ENCODE measurements at regions not wholly inside any gene's neighbourhood (a gene's known extent, or its start where the extent isn't known, plus 50 kb on each side); places are given as distances from the start of the nearest gene placed in this dataset.

DNA sequence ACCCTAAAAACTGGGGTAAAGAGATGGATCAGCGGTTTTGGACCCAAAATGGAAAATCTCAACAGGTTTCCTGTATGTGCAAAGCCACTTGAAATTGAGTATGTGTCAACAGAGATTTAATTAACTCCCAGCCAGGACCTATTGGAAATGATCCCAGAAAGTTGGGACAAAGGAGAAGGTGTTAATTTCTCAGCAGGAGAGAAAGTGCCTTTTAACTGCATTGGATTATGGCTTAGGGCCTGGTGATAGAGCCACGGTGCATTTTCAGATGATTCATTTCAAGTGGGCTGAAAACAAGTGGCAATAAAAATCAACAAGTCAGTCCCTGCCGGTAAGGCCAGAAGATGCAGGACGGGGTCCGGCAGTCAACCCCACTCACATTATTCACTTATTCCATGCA, 80.2 kb upstream of the BCL11A start:
- Histone ChIP-seq H3K4me3 (ENCODE audit: low read length) (no peak overlapping the region), H3K79me2 (ENCODE audit: low read length) (no peaks in the 10 kb centered on the region), H3K4me2 (ENCODE audit: low read depth, low read length) (no peak overlapping the region), H3K4me1 (ENCODE audit: low read length) (no peaks in the 10 kb centered on the region), H3K36me3 (replicated peaks; ENCODE audit: insufficient read depth, low read length) (no peaks in the 10 kb centered on the region), H2AFZ (ENCODE audit: low read length) (no peak overlapping the region), H3K9me3 (replicated peaks; ENCODE audit: insufficient read depth, low read length) (no peaks in the 10 kb centered on the region), H3K27me3 (replicated peaks; ENCODE audit: insufficient read depth, low read length) (no peaks in the 10 kb centered on the region), H3K27ac (ENCODE audit: low read length) (no peak overlapping the region), H3F3A (ENCODE audit: insufficient read depth, low read length) (no peaks in the 10 kb centered on the region), H3K9ac (ENCODE audit: low read length) (no peak overlapping the region), H4K20me1 (ENCODE audit: insufficient read depth, low read length) (no peaks in the 10 kb centered on the region), H3K9me2 (replicated peaks; ENCODE audit: insufficient read depth, low read length) (no peaks in the 10 kb centered on the region)
- no peak for TF ChIP-seq EZH2 (optimal IDR thresholded peaks at IDR 0.05; ENCODE audit: low read depth, low read length)
- TF ChIP-seq, protein P1, sequence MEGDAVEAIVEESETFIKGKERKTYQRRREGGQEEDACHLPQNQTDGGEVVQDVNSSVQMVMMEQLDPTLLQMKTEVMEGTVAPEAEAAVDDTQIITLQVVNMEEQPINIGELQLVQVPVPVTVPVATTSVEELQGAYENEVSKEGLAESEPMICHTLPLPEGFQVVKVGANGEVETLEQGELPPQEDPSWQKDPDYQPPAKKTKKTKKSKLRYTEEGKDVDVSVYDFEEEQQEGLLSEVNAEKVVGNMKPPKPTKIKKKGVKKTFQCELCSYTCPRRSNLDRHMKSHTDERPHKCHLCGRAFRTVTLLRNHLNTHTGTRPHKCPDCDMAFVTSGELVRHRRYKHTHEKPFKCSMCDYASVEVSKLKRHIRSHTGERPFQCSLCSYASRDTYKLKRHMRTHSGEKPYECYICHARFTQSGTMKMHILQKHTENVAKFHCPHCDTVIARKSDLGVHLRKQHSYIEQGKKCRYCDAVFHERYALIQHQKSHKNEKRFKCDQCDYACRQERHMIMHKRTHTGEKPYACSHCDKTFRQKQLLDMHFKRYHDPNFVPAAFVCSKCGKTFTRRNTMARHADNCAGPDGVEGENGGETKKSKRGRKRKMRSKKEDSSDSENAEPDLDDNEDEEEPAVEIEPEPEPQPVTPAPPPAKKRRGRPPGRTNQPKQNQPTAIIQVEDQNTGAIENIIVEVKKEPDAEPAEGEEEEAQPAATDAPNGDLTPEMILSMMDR (IDR thresholded peaks at IDR 0.05; ENCODE audit: low read length): no peak
- TF ChIP-seq EZH2phosphoT487 (IDR thresholded peaks at IDR 0.05; ENCODE audit: low read length): no peak
- no peak for DNase-seq

GRCh38 chr2:60634438-60634837, 81.0 kb upstream of the BCL11A start:
- Histone ChIP-seq H3K9me2 (replicated peaks; ENCODE audit: insufficient read depth, low read length) (no peaks in the 10 kb centered on the region), H2AFZ (ENCODE audit: low read length) (no peak overlapping the region), H3K27ac (ENCODE audit: low read length) (no peak overlapping the region), H3K27me3 (replicated peaks; ENCODE audit: insufficient read depth, low read length) (no peaks in the 10 kb centered on the region), H3K79me2 (ENCODE audit: low read length) (no peaks in the 10 kb centered on the region), H3K36me3 (replicated peaks; ENCODE audit: insufficient read depth, low read length) (no peaks in the 10 kb centered on the region), H3F3A (ENCODE audit: insufficient read depth, low read length) (no peaks in the 10 kb centered on the region), H4K20me1 (ENCODE audit: insufficient read depth, low read length) (no peaks in the 10 kb centered on the region), H3K4me3 (ENCODE audit: low read length) (no peak overlapping the region), H3K9ac (ENCODE audit: low read length) (no peak overlapping the region), H3K4me2 (ENCODE audit: low read depth, low read length) (no peak overlapping the region), H3K4me1 (ENCODE audit: low read length) (no peaks in the 10 kb centered on the region), H3K9me3 (replicated peaks; ENCODE audit: insufficient read depth, low read length) (no peaks in the 10 kb centered on the region)
- no peak for TF ChIP-seq EZH2phosphoT487 (IDR thresholded peaks at IDR 0.05; ENCODE audit: low read length)
- DNase-seq: no peak

DNA sequence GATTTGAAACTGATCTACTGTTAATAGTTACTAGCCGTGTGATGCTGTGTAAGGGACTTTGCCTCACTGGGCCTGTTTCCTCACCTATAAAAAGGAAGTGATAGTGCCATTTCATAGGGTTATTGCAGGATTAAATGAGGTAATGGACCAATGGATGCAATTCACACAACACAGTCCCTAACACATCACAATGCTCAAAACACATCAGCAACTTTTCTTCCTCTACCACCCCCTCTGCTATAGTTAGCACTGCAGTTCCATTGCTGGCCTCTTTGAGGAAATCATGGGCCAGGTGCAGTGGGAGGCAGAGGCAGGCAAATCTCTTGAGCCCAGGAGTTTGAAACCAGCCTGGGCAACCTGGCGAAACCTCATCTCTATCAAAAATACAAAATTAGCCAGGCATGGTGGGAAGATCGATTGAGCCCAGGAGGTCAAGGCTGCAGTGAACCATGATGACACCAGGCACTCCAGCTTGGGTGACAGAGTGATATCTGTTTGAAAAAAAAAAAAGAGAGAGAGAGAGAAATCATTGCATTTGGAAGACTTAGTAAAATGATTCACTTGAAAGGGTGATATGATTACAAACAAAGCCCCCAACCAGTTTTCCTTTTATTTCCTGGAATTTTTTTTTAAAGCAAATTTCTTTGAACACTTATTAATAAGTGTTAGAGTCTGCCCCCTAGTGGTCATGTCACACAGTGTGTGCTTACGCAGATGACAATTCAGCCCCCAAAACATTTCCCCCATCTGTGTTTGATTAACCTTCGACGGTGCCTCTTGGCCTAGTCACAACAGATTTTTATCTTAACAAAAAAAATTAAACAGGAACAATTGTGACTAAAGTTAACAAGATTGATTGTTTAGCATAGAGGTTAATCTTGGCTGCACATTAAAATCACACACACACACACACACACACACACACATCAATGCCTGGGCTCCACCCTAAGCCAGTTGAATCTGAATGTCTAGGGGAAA, 88.6 kb upstream of the BCL11A start:
- no peaks in the 10 kb centered on the region for H3K9me3 ChIP-seq (replicated peaks; ENCODE audit: insufficient read depth, low read length)
- H3K4me1 ChIP-seq (ENCODE audit: low read length): peaks cover 30% of the 10 kb centered on the region
- no peak overlapping the region for H3K4me2 ChIP-seq (ENCODE audit: low read depth, low read length)
- peaks cover 2% of the 10 kb centered on the region; the same call in 1 of the 2 replicates for H3F3A ChIP-seq (ENCODE audit: insufficient read depth, low read length)
- TF ChIP-seq, protein P1 (IDR thresholded peaks at IDR 0.05; ENCODE audit: low read length): peak; percentile 77
- TF ChIP-seq EZH2phosphoT487 (IDR thresholded peaks at IDR 0.05; ENCODE audit: low read length): no peak
- H2AFZ ChIP-seq (ENCODE audit: low read length): no peak overlapping the region
- no peaks in the 10 kb centered on the region for H3K9me2 ChIP-seq (replicated peaks; ENCODE audit: insufficient read depth, low read length)
- H3K27ac ChIP-seq (ENCODE audit: low read length): no peak overlapping the region
- H4K20me1 ChIP-seq (ENCODE audit: insufficient read depth, low read length): no peaks in the 10 kb centered on the region
- H3K79me2 ChIP-seq (ENCODE audit: low read length): no peaks in the 10 kb centered on the region
- no peaks in the 10 kb centered on the region for H3K27me3 ChIP-seq (replicated peaks; ENCODE audit: insufficient read depth, low read length)
- no peak overlapping the region for H3K4me3 ChIP-seq (ENCODE audit: low read length)
- H3K36me3 ChIP-seq (replicated peaks; ENCODE audit: insufficient read depth, low read length): no peaks in the 10 kb centered on the region
- peak; percentile 44 for DNase-seq
- no peak overlapping the region for H3K9ac ChIP-seq (ENCODE audit: low read length)

- Histone ChIP-seq H3K79me2 (ENCODE audit: low read length) (no peaks in the 10 kb centered on the region), H3K27me3 (replicated peaks; ENCODE audit: insufficient read depth, low read length) (no peaks in the 10 kb centered on the region), H3K9me2 (replicated peaks; ENCODE audit: insufficient read depth, low read length) (no peaks in the 10 kb centered on the region), H3K27ac (ENCODE audit: low read length) (no peak overlapping the region), H4K20me1 (ENCODE audit: insufficient read depth, low read length) (no peaks in the 10 kb centered on the region), H3K9me3 (replicated peaks; ENCODE audit: insufficient read depth, low read length) (no peaks in the 10 kb centered on the region), H3K4me2 (ENCODE audit: low read depth, low read length) (no peak overlapping the region), H3K4me1 (ENCODE audit: low read length) (peaks cover 30% of the 10 kb centered on the region), H3K9ac (ENCODE audit: low read length) (no peak overlapping the region), H3K4me3 (ENCODE audit: low read length) (no peak overlapping the region), H2AFZ (ENCODE audit: low read length) (0 out of 2 replicates have a peak overlapping the region, but pooled peaks have one; percentile 68), H3F3A (ENCODE audit: insufficient read depth, low read length) (peaks cover 2% of the 10 kb centered on the region; the same call in 1 of the 2 replicates), H3K36me3 (replicated peaks; ENCODE audit: insufficient read depth, low read length) (no peaks in the 10 kb centered on the region)
- TF ChIP-seq EZH2phosphoT487 (IDR thresholded peaks at IDR 0.05; ENCODE audit: low read length) (no peak), EZH2 (optimal IDR thresholded peaks at IDR 0.05; ENCODE audit: low read depth, low read length) (no peak)
- TF ChIP-seq, protein P1 (IDR thresholded peaks at IDR 0.05; ENCODE audit: low read length): no peak
- no peak for DNase-seq
Observed at GRCh38 chr2:60643747-60644146, 90.3 kb upstream of the BCL11A start.
